SKM-1 treated with dmso at 0.1 percent for 144 hours (cell line): ENCODE measurements at regions not wholly inside any gene's neighbourhood (a gene's known extent, or its start where the extent isn't known, plus 50 kb on each side); places are given as distances from the start of the nearest gene placed in this dataset.
A peak's percentile ranks its signal among the peaks of the same experiment; 100 is the strongest.

Experiments
- DNase-seq: peaks from one replicate; lab custom pipeline; 2025; ENCODE audit not compliant: unreplicated experiment; lab: John Stamatoyannopoulos, UW

GRCh38 chr21:41689289-41689583 lies 77.6 kb downstream of the RIPK4 start:
- DNase-seq, result no peak

GRCh38 chr21:41687633-41688032 lies 79.2 kb downstream of the RIPK4 start:
- DNase-seq, result no peak

GRCh38 chr21:41686664-41687063 lies 80.2 kb downstream of the RIPK4 start:
- DNase-seq, result no peak

- no peak for DNase-seq
Observed at GRCh38 chr21:41685511-41686149, 81.2 kb downstream of the RIPK4 start.

- DNase-seq, result no peak
Observed at GRCh38 chr21:41684381-41685245, 82.2 kb downstream of the RIPK4 start.

- DNase-seq, result no peak
Observed at GRCh38 chr21:41683815-41684214, 83.0 kb downstream of the RIPK4 start.

- DNase-seq, result no peak
Observed at GRCh38 chr21:41682719-41683179, 84.1 kb downstream of the RIPK4 start.

GRCh38 chr21:41681939-41682718 lies 84.7 kb downstream of the RIPK4 start:
- no peak for DNase-seq

GRCh38 chr21:41681348-41681801 lies 85.5 kb downstream of the RIPK4 start:
- no peak for DNase-seq

GRCh38 chr21:41680444-41681347 lies 86.2 kb downstream of the RIPK4 start:
- DNase-seq, result no peak

GRCh38 chr21:41678924-41679318 lies 87.9 kb downstream of the RIPK4 start:
- peak; percentile 93 for DNase-seq

- DNase-seq, result no peak
Observed at GRCh38 chr21:41678016-41678923, 88.6 kb downstream of the RIPK4 start.

GRCh38 chr21:41677671-41678015 lies 89.2 kb downstream of the RIPK4 start:
- no peak for DNase-seq

- no peak for DNase-seq
Observed at GRCh38 chr21:41676198-41676597, 90.7 kb downstream of the RIPK4 start.

GRCh38 chr21:41675574-41675973 lies 91.3 kb downstream of the RIPK4 start:
- DNase-seq, result no peak

GRCh38 chr21:41674402-41674801 lies 92.5 kb downstream of the RIPK4 start:
- DNase-seq, result peak; percentile 10

GRCh38 chr21:41673596-41674335 lies 93.1 kb downstream of the RIPK4 start:
- DNase-seq, result no peak

GRCh38 chr21:41673071-41673470 lies 93.8 kb downstream of the RIPK4 start:
- DNase-seq, result no peak

- DNase-seq, result no peak
Observed at GRCh38 chr21:41672543-41672915, 94.3 kb downstream of the RIPK4 start.
